ENCODE measurements at regions not wholly inside any gene's neighbourhood (a gene's known extent, or its start where the extent isn't known, plus 50 kb on each side); places are given as distances from the start of the nearest gene placed in this dataset.

DNA sequence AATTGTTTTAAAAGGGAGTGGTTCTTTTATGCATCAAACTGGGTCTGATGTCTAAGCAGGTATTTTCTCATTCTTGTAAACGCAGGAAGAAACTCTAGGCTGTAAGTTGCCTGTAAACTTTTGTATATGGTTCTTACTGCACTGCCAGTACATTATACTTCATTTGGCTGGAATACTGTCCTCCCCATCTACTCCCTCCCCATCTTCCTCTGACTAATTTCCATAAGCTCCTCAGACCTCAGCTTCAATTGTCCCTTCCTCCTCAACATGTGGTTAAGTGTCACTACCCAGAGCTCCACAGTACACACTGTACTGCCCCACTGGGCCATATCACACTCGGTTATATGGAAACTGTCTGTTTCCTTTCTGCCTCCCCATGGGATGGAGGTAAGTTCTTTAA, 161.4 kb upstream of the MDFIC start:
- H3K9ac ChIP-seq (replicated peaks; ENCODE audit: extremely low read depth, insufficient read depth, low read length) = no peak overlapping the region
- FAIRE-seq (no peak), DNase-seq (ENCODE audit: low read depth, low spot score) (no peak)
- H3K9me1 ChIP-seq (replicated peaks; ENCODE audit: control insufficient read depth, extremely low read depth, insufficient read depth, low read length) = no peaks in the 10 kb centered on the region
- H3K36me3 ChIP-seq (ENCODE audit: control insufficient read depth in 2 of 2, extremely low read depth in 1 of 2, insufficient read depth in 2 of 2, low read length in 2 of 2) = no peaks in the 10 kb centered on the region
- no peak overlapping the region for H2AFZ ChIP-seq (ENCODE audit: low read depth, low read length)
- dilution Hi-C loops (cut with MboI; ENCODE audit: extremely low pct_ligation_motif_present, low sequenced_read_pairs) = no loop called here
- POLR2A ChIA-PET = no interaction called here
- H3K27me3 ChIP-seq (ENCODE audit: control insufficient read depth in 2 of 2, insufficient read depth in 2 of 2, low read length in 2 of 2) = no peaks in the 10 kb centered on the region
- BruUV-seq (replicated peaks) = no TSS peak
- no peaks in the 10 kb centered on the region for H3K9me3 ChIP-seq (replicated peaks; ENCODE audit: control insufficient read depth, insufficient read depth, low read length)
- H3K27ac ChIP-seq (ENCODE audit: insufficient read depth, low read depth, low read length) = no peak overlapping the region
- no peaks in the 10 kb centered on the region for H3K4me1 ChIP-seq (ENCODE audit: control insufficient read depth, extremely low read depth, insufficient read depth, low read length)
- H3K79me2 ChIP-seq (ENCODE audit: control insufficient read depth, insufficient read depth, low read length) = no peaks in the 10 kb centered on the region
- no peak overlapping the region for H3K4me2 ChIP-seq (ENCODE audit: insufficient read depth, low read length)
- no peaks in the 10 kb centered on the region for H4K20me1 ChIP-seq (replicated peaks; ENCODE audit: control insufficient read depth, extremely low read depth, insufficient read depth, low read length)
- H3K4me3 ChIP-seq (replicated peaks in 1 of 3; ENCODE audit: insufficient read depth in 1 of 3, low read depth in 1 of 3, low read length in 3 of 3) = no peak overlapping the region
- intact Hi-C loops (cut with micrococcal nuclease) = no loop called here
- no peak for TF ChIP-seq GATA2 (IDR thresholded peaks at IDR 0.05; ENCODE audit: insufficient read depth, insufficient read length, low read depth, low read length)
- no peak for TF ChIP-seq POLR2A (IDR thresholded peaks at IDR 0.05; ENCODE audit: low read depth, low read length)
- no peak for TF ChIP-seq JUN (IDR thresholded peaks at IDR 0.05; ENCODE audit: borderline replicate concordance, insufficient read depth, insufficient read length, low read depth)
- TF ChIP-seq, protein P1, sequence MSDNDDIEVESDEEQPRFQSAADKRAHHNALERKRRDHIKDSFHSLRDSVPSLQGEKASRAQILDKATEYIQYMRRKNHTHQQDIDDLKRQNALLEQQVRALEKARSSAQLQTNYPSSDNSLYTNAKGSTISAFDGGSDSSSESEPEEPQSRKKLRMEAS (IDR thresholded peaks at IDR 0.05; ENCODE audit: insufficient read depth, insufficient read length) = no peak
- CTCF ChIA-PET = no interaction called here

GRCh38 chr7:114761973-114762372, 159.9 kb upstream of the MDFIC start:
- no TSS peak for BruUV-seq (replicated peaks)
- intact Hi-C loops (cut with micrococcal nuclease) = no loop called here
- no peaks in the 10 kb centered on the region for H3K36me3 ChIP-seq (ENCODE audit: control insufficient read depth in 2 of 2, extremely low read depth in 1 of 2, insufficient read depth in 2 of 2, low read length in 2 of 2)
- no peaks in the 10 kb centered on the region for H3K79me2 ChIP-seq (ENCODE audit: control insufficient read depth, insufficient read depth, low read length)
- POLR2A ChIA-PET = no interaction called here
- no peaks in the 10 kb centered on the region for H3K9me3 ChIP-seq (replicated peaks; ENCODE audit: control insufficient read depth, insufficient read depth, low read length)
- H3K4me1 ChIP-seq (ENCODE audit: control insufficient read depth, extremely low read depth, insufficient read depth, low read length) = no peaks in the 10 kb centered on the region
- TF ChIP-seq, protein P1 (IDR thresholded peaks at IDR 0.05; ENCODE audit: insufficient read depth, insufficient read length) = no peak
- TF ChIP-seq FOS (IDR thresholded peaks at IDR 0.05; ENCODE audit: borderline replicate concordance, insufficient read depth, low read length) = no peak
- TF ChIP-seq POLR2A (IDR thresholded peaks at IDR 0.05; ENCODE audit: low read depth, low read length) = no peak
- no peak for TF ChIP-seq MYC (IDR thresholded peaks at IDR 0.05; ENCODE audit: low read depth, low read length)
- no peak for TF ChIP-seq POLR2AphosphoS5 (IDR thresholded peaks at IDR 0.05; ENCODE audit: insufficient read depth, low read depth, low read length)
- TF ChIP-seq EZH2 (IDR thresholded peaks at IDR 0.05; ENCODE audit: borderline replicate concordance, low read depth, low read length, severe bottlenecking) = no peak
- TF ChIP-seq GATA2 (IDR thresholded peaks at IDR 0.05; ENCODE audit: insufficient read depth, insufficient read length, low read depth, low read length) = no peak
- no peak for TF ChIP-seq CTCF (IDR thresholded peaks at IDR 0.05; ENCODE audit: extremely low read depth in 1 of 2, insufficient read depth in 1 of 2, low read depth in 1 of 2, low read length in 2 of 2)
- TF ChIP-seq JUN (IDR thresholded peaks at IDR 0.05; ENCODE audit: borderline replicate concordance, insufficient read depth, insufficient read length, low read depth) = no peak
- H3K27me3 ChIP-seq (ENCODE audit: control insufficient read depth in 2 of 2, insufficient read depth in 2 of 2, low read length in 2 of 2) = no peaks in the 10 kb centered on the region
- H4K20me1 ChIP-seq (replicated peaks; ENCODE audit: control insufficient read depth, extremely low read depth, insufficient read depth, low read length) = no peaks in the 10 kb centered on the region
- no peak for DNase-seq (ENCODE audit: low read depth, low spot score)
- H3K9me1 ChIP-seq (replicated peaks; ENCODE audit: control insufficient read depth, extremely low read depth, insufficient read depth, low read length) = no peaks in the 10 kb centered on the region
- H3K4me2 ChIP-seq (ENCODE audit: insufficient read depth, low read length) = no peak overlapping the region
- dilution Hi-C loops (cut with MboI; ENCODE audit: extremely low pct_ligation_motif_present, low sequenced_read_pairs) = no loop called here
- no peak overlapping the region for H3K9ac ChIP-seq (replicated peaks; ENCODE audit: extremely low read depth, insufficient read depth, low read length)
- no peak overlapping the region for H3K4me3 ChIP-seq (replicated peaks in 1 of 3; ENCODE audit: insufficient read depth in 1 of 3, low read depth in 1 of 3, low read length in 3 of 3)
- no peak overlapping the region for H3K27ac ChIP-seq (ENCODE audit: insufficient read depth, low read depth, low read length)
- H2AFZ ChIP-seq (ENCODE audit: low read depth, low read length) = no peak overlapping the region
- FAIRE-seq = no peak
- CTCF ChIA-PET = interaction anchor here (1.0 kb wide), 1 partner anchor 11 kb away, joined by 3 read pairs; no protein-coding TSS in a partner anchor

All from endothelial cell of umbilical vein (primary cell).